ENCODE measurements at regions not wholly inside any gene's neighbourhood (a gene's known extent, or its start where the extent isn't known, plus 50 kb on each side); places are given as distances from the start of the nearest gene placed in this dataset.

DNA sequence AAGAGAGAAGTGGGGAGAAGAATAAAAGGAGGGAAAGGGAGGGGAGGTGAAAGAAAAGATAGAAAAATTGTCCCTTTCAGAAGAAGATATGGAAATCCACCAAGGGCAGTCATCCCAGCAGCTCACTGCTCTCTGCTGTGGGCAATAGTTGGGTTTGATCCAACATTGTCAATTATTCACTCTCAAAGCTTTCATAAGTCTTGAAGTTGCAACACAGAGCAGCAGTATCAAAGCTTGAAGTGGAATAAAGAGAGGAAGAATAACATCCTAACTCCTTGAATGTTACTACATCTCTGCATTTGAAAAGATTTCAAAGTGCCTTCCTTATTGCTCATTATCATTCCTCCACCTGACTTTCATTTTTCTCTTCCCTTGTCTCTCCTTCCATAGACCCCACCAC, 62.3 kb upstream of the HHIP start:
- TF ChIP-seq POLR2A (IDR thresholded peaks at IDR 0.05; ENCODE audit: low read depth, low read length) = no peak
- no peak for TF ChIP-seq POLR2AphosphoS5 (IDR thresholded peaks at IDR 0.05; ENCODE audit: low read depth, low read length)

Data from GM12892 (cell line).